GM12872 (cell line): ENCODE measurements at regions not wholly inside any gene's neighbourhood (a gene's known extent, or its start where the extent isn't known, plus 50 kb on each side); places are given as distances from the start of the nearest gene placed in this dataset.

Experiments used
- TF ChIP-seq, protein P1 (sequence below): IDR thresholded peaks from 3 replicates; pipeline ENCODE4 v1.5.1; 2011; ENCODE audit warnings: low read depth, mild to moderate bottlenecking, low read length, moderate library complexity; ENCODE audit not compliant: insufficient read depth

DNA sequence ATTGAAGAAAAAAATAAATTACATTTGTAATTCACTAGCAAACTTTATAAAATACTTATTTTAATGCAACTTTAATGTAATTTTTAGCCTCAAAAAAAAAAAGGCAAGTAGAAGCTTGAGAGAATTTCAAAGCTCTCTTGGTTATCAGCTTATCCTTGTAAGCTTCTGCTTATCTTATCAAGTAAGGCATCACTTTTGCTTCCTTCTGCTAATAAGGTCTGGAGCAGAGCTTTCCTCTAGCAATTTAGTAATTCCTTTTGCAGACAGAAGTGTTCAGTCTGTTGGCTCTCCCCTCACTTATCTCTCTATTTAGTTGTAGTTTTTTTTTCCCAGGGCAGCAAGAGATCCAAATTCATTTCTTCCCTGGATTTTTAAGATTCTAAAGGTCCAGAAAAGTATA is 525.0 kb downstream of the ISL1 start:
- TF ChIP-seq, protein P1, sequence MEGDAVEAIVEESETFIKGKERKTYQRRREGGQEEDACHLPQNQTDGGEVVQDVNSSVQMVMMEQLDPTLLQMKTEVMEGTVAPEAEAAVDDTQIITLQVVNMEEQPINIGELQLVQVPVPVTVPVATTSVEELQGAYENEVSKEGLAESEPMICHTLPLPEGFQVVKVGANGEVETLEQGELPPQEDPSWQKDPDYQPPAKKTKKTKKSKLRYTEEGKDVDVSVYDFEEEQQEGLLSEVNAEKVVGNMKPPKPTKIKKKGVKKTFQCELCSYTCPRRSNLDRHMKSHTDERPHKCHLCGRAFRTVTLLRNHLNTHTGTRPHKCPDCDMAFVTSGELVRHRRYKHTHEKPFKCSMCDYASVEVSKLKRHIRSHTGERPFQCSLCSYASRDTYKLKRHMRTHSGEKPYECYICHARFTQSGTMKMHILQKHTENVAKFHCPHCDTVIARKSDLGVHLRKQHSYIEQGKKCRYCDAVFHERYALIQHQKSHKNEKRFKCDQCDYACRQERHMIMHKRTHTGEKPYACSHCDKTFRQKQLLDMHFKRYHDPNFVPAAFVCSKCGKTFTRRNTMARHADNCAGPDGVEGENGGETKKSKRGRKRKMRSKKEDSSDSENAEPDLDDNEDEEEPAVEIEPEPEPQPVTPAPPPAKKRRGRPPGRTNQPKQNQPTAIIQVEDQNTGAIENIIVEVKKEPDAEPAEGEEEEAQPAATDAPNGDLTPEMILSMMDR: no peak

DNA sequence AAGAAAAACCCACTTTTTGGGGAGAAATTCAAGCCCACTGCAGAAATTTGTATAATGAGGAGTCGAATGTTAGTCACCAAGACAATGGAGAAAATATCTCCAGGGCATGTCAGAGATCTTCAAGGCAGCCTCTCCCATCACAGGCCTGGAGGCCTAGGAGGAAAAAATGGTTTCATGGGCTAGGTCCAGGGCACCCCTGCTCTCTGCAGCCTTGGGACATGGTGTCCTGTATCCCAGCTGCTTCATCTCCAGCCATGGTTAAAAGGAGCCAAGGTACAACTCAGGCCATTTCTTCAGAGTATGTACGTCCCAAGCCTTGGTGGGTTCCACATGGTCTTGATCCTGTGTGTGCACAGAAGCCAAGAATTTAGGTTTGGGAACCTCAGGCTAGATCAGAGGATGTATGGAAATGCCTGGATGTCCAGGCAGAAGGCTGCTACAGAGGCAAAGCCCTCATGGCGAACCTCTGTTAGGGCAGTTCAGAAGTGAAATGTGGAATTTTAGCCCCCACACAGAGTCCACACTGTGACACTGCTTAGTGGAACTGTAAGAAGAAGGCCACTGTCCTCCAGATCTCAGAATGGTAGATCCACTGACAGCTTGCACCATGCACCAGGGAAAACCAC is 561.4 kb downstream of the ISL1 start:
- TF ChIP-seq, protein P1: no peak

DNA sequence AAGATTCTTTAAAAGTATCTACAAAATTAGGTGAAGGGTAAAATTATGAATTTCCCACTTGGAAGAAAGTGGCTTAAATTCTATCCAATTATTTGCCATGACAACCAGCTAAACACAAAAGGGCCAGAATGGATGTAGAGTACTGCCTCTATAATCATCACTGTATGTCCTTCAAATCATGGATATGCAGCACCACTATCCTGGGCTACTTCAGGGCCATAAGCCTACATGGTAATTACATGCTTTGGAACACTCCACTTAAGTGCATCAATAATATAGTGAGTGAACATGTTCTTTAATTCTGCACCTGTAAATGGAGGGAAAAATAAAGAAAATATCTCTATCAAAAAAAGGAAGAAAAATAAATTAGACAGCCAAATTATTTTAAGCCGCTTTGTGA is 575.2 kb downstream of the ISL1 start:
- TF ChIP-seq, protein P1: no peak

DNA sequence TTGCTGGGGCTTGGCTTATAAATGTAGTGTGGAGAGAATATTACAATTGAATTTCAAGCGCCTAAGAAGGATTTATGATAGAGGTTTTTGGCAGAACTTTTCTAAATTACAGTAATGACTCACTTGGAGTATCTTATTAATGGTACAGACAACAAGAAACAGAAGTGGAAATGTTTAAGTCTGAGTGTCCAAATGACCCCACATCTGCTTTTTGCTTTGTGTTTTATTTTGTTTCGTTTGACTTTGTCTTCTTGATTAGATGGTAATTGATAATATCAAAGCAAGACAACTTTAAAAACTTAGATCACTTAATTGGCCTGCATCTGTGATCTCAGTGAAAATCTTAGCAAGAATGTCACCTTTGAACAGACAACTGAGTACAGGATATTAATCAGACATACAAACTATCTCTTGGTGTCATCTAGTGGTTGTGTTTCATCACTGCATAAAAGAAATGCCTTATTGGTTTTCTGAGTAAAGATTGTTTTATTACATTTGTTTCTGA is 577.4 kb downstream of the ISL1 start:
- TF ChIP-seq, protein P1: peak; percentile 42; the same call in 2 of the 3 replicates

DNA sequence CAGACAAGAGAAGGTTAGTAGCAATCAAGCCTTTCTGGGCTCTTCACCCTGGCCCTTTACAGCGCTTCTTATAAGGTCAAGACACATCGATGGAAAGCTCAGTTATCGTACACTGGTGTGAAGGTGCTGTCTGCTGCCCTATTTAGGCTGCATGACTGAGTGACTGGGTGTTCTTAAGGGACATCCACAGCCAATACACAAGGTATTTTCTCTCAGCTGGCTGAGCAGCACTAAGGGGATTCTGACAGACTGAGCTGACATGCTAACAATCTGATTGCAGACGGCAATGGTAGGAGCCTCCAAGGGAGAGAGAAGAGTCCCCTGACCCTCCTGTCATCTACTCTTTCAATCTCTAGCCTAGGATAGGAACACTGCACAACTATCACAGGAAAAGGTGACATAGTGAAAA is 577.9 kb downstream of the ISL1 start:
- TF ChIP-seq, protein P1: no peak

DNA sequence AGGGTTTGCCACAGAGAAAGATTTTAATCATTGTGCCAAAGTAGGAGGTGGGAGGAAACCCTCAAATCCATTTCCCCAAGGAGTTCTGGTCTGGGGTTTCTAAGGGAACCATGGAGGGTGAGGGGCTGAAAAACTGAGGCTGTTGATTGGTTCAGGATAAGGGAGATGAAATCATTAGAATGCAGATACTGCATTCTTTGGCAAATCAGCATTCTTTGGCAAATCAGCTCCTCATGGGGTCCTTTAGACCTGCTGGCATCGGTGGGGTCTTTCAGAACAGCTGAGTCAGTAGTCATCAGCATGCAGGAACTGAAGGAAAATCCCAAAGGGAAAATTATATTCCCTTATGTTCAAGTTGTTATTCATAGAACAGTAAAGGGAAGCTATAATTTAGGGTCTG is 585.5 kb downstream of the ISL1 start:
- TF ChIP-seq, protein P1: no peak

DNA sequence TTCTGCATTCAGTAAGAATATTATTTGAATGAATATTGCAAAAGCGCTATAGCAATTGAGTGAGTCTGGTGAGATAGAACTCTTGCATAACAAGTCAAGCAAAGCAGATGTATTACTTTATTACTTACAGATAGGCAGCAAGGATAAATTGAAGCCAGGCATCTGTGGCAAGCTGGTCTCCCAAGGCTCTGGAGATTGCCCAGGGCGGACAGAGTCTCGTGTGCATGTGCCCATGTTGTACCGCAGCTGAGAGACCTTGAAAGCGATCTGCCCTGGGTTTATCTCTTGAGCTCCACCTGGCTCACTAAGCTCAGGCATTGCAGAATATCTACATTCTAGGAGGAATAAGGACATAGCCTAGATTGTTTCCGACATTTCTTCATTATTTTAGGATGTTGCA is 591.6 kb downstream of the ISL1 start:
- TF ChIP-seq, protein P1: no peak

DNA sequence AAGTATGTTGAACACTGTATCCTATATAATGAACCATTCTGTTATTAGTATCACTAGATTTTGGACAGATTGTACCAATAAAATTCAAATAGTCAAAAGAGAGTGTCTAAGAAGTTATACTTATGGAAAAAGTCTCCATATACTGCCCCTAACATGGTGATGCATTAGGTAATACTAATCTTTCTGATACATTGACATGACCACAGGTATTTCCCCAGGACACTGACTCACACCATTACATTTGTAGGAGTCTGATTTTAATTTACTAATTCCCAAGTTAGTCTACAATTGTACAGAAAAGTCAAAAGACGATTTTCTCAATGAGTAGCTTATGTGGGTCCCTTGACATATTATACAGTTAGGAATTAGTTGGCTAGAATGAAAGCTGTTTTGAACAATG is 593.8 kb downstream of the ISL1 start:
- TF ChIP-seq, protein P1: no peak
